Omental fat pad (tissue), 3 donors: ENCODE measurements at regions not wholly inside any gene's neighbourhood (a gene's known extent, or its start where the extent isn't known, plus 50 kb on each side); places are given as distances from the start of the nearest gene placed in this dataset.

ENCODE experiments used
- ATAC-seq: fragments of 150-250 bp; one replicate; pipeline ENCODE4 v1.9.1; 2016; ENCODE audit warnings: mild to moderate bottlenecking, moderate library complexity; ENCODE audit not compliant: low FRiP score
- DNase-seq: peaks from one replicate; pipeline ENCODE4 v3.0.0-alpha.2; 2019; ENCODE audit warnings: low spot score
- CTCF ChIP-seq, 3 donors: fragments of 450-650 bp; IDR thresholded peaks; one replicate each; pipeline ENCODE4 v1.5.1; 2016 to 2017; ENCODE audit warnings: antibody characterized with exemption in 3 of 3, mild to moderate bottlenecking in 3 of 3, moderate library complexity in 2 of 3

GRCh38 chr12:76276499-76277151 is 71.6 kb downstream of the BBS10 start:
- TF ChIP-seq CTCF (IDR thresholded peaks at IDR 0.05): no peak
- DNase-seq: no peak
- no peak for ATAC-seq

GRCh38 chr12:76275511-76276093 is 72.6 kb downstream of the BBS10 start:
- no peak for DNase-seq
- no peak for ATAC-seq
- TF ChIP-seq CTCF (IDR thresholded peaks at IDR 0.05): no peak

GRCh38 chr12:76274420-76275083 is 73.7 kb downstream of the BBS10 start:
- no peak for DNase-seq
- ATAC-seq: no peak
- TF ChIP-seq CTCF (IDR thresholded peaks at IDR 0.05): no peak

- ATAC-seq: no peak
- no peak for DNase-seq
- TF ChIP-seq CTCF (IDR thresholded peaks at IDR 0.05): no peak
These were observed 75.9 kb downstream of the BBS10 start for GRCh38 chr12:76272287-76272686.

- TF ChIP-seq CTCF (IDR thresholded peaks at IDR 0.05): no peak
- DNase-seq: no peak
These were observed 77.4 kb downstream of the BBS10 start for GRCh38 chr12:76270657-76271358.

GRCh38 chr12:76268267-76268666 is 79.9 kb downstream of the BBS10 start:
- TF ChIP-seq CTCF (IDR thresholded peaks at IDR 0.05): no peak
- ATAC-seq: no peak
- DNase-seq: no peak

More at GRCh38 chr12:76270657-76271358, 77.4 kb downstream of the BBS10 start:
- ATAC-seq: no peak
